ENCODE measurements at regions not wholly inside any gene's neighbourhood (a gene's known extent, or its start where the extent isn't known, plus 50 kb on each side); places are given as distances from the start of the nearest gene placed in this dataset.

DNA sequence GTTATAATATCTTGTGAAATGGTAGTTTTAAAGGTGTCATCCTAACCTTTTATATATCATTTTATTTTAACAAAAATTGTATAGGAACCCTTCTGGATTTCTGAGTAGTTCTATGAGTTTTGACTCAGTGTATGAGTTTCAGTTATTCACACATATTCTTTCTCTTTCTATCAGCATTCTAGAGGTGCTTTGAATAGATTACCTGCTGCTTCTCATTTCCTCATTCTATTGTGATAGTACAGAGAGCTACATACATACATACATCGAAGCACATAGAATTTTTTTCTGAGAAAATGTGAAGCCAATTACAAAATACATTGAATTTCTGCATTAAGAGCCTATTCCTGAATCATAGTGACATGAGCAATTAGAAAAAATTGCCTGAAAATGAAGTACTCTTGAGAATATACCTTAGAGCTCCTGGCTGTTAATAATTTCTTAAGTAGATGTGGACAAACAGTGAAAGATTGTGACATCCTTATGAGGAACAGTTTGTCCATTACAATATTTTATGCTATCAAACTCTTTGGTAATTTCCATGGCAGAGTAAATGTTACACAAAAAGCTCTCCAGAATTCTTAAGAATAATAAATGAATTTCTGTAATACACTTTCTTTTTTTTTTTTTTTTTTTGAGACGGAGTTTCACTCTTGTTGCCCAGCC, 556.6 kb downstream of the TRHDE start:
- DNase-seq (ENCODE audit: low read depth), result no peak
- H3K4me3 ChIP-seq (ENCODE audit: low read depth, low read length), result no peak overlapping the region
- TF ChIP-seq MYC (IDR thresholded peaks at IDR 0.05; ENCODE audit: low read depth, low read length), result no peak
- TF ChIP-seq, protein P1, sequence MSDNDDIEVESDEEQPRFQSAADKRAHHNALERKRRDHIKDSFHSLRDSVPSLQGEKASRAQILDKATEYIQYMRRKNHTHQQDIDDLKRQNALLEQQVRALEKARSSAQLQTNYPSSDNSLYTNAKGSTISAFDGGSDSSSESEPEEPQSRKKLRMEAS (IDR thresholded peaks at IDR 0.05; ENCODE audit: low read depth, low read length), result no peak
- TF ChIP-seq, protein P2, sequence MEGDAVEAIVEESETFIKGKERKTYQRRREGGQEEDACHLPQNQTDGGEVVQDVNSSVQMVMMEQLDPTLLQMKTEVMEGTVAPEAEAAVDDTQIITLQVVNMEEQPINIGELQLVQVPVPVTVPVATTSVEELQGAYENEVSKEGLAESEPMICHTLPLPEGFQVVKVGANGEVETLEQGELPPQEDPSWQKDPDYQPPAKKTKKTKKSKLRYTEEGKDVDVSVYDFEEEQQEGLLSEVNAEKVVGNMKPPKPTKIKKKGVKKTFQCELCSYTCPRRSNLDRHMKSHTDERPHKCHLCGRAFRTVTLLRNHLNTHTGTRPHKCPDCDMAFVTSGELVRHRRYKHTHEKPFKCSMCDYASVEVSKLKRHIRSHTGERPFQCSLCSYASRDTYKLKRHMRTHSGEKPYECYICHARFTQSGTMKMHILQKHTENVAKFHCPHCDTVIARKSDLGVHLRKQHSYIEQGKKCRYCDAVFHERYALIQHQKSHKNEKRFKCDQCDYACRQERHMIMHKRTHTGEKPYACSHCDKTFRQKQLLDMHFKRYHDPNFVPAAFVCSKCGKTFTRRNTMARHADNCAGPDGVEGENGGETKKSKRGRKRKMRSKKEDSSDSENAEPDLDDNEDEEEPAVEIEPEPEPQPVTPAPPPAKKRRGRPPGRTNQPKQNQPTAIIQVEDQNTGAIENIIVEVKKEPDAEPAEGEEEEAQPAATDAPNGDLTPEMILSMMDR (IDR thresholded peaks at IDR 0.05; ENCODE audit: low read depth, low read length), result no peak
- no peak for TF ChIP-seq POLR2A (IDR thresholded peaks at IDR 0.05; ENCODE audit: extremely low read depth, insufficient read length)

DNA sequence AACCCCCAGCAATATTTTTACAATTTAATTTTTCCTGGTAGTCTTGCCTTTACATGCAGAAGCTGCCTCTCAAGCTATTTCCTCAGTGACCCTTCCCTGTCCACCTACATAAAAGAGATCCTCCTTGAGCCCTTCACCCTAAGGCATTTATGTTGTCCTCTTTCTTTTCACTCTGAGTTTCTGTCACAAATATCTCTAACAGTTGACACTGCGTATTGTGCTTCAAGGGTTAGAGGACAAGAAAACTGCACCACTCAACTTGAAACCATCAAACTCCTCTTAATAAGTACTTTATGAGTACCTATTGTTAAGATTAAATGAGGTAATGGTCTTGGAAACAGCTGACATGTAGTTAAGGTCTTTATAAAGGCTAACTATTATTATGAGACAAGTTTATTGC, 557.7 kb downstream of the TRHDE start:
- H3K4me3 ChIP-seq (ENCODE audit: low read depth, low read length), result no peak overlapping the region
- no peak for DNase-seq (ENCODE audit: low read depth)
- TF ChIP-seq POLR2A (IDR thresholded peaks at IDR 0.05; ENCODE audit: extremely low read depth, insufficient read length), result no peak
- no peak for TF ChIP-seq MYC (IDR thresholded peaks at IDR 0.05; ENCODE audit: low read depth, low read length)
- TF ChIP-seq, protein P2 (IDR thresholded peaks at IDR 0.05; ENCODE audit: low read depth, low read length), result no peak
- TF ChIP-seq, protein P1 (IDR thresholded peaks at IDR 0.05; ENCODE audit: low read depth, low read length), result no peak

DNA sequence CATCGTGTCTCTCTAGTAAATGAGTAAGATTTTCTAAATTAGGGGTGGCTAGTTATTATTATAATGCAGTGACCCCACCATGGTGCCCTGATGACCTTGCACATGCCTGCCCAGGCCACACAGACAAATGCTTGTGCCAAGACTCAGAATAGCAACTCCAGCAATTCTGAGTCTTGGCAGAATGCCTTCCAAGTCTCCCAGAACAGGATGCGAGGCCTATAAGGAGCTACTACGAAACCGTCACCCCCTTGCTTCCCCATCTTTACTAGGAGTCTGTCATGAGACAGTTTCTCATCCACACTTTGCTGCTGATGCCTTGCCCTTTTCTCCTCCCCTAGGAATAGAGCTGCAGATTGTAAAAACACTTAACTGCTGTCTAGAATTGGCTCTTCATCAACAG, 559.9 kb downstream of the TRHDE start:
- no peak overlapping the region for H3K4me3 ChIP-seq (ENCODE audit: low read depth, low read length)
- DNase-seq (ENCODE audit: low read depth), result no peak
- TF ChIP-seq, protein P2 (IDR thresholded peaks at IDR 0.05; ENCODE audit: low read depth, low read length), result no peak
- no peak for TF ChIP-seq MYC (IDR thresholded peaks at IDR 0.05; ENCODE audit: low read depth, low read length)
- TF ChIP-seq, protein P1 (IDR thresholded peaks at IDR 0.05; ENCODE audit: low read depth, low read length), result no peak
- TF ChIP-seq POLR2A (IDR thresholded peaks at IDR 0.05; ENCODE audit: extremely low read depth, insufficient read length), result no peak

DNA sequence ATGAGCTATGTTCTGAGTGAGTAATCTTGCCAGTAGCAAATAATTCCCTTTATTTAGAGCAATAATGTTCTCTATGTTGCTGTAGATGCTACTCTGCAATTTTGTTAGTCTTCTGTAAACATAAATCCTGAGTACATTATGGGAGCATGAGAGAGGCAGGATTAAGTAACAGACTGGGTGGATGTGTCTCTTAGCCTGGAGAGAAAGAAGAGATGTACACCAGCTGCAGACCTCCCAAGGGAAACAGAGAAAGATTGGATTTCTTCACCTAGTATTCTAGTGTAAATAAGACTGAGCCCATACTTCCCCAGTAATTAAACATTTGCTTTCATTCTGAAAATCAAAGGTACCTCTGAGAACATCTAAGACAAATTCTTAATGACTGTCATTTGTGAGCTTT, 564.0 kb downstream of the TRHDE start:
- no peak overlapping the region for H3K4me3 ChIP-seq (ENCODE audit: low read depth, low read length)
- TF ChIP-seq MYC (IDR thresholded peaks at IDR 0.05; ENCODE audit: low read depth, low read length), result no peak
- no peak for TF ChIP-seq POLR2A (IDR thresholded peaks at IDR 0.05; ENCODE audit: extremely low read depth, insufficient read length)
- TF ChIP-seq, protein P1 (IDR thresholded peaks at IDR 0.05; ENCODE audit: low read depth, low read length), result no peak
- TF ChIP-seq, protein P2 (IDR thresholded peaks at IDR 0.05; ENCODE audit: low read depth, low read length), result no peak
- DNase-seq (ENCODE audit: low read depth), result no peak

DNA sequence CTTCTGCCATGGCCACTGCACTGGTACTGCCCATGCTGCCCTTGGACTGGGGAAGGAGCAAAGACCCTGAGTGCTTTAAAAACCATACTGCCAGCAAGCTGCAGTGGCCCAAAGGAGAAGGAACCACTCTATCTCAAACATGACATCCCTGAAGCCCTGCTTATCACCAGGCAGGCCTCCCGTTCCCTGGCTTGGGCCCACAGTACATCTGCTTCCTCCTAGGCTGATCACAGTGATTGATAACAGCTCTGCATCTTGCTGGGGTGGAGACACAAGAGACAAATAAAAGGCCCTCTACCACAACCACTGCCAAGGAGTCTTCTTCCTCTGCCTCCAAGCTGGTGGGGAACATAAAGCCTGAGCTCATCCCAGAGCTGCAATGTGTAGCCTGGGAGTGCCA, 567.5 kb downstream of the TRHDE start:
- no peak overlapping the region for H3K4me3 ChIP-seq (ENCODE audit: low read depth, low read length)
- no peak for DNase-seq (ENCODE audit: low read depth)

DNA sequence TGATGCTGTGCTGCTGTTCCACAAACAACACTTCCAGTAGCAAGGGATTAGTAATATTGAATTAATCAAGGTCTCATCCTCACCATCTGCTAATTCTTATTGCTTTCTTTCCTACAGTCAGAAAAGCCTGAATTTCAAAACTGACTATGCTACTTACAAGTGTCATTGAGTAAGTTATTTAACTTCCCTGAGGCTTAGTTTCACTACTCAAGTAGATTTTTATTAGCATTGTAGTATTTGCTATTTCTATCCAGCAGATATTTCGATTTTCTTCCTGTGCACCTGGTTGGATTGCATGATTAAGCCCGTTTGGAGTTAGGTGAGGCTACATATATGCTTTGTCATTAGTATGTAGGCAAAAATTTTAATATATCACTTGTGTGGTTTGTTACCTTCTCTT, 591.5 kb downstream of the TRHDE start:
- TF ChIP-seq MYC (IDR thresholded peaks at IDR 0.05; ENCODE audit: low read depth, low read length) (no peak), POLR2A (IDR thresholded peaks at IDR 0.05; ENCODE audit: extremely low read depth, insufficient read length) (no peak)
- TF ChIP-seq, protein P1 (IDR thresholded peaks at IDR 0.05; ENCODE audit: low read depth, low read length), result no peak
- TF ChIP-seq, protein P2 (IDR thresholded peaks at IDR 0.05; ENCODE audit: low read depth, low read length), result no peak
- H3K4me3 ChIP-seq (ENCODE audit: low read depth, low read length), result no peak overlapping the region
- no peak for DNase-seq (ENCODE audit: low read depth)

More for the DNA sequence above, 567.5 kb downstream of the TRHDE start:
- TF ChIP-seq, protein P1 (IDR thresholded peaks at IDR 0.05; ENCODE audit: low read depth, low read length), result no peak
